HG02870 (cell line): ENCODE measurements at regions not wholly inside any gene's neighbourhood (a gene's known extent, or its start where the extent isn't known, plus 50 kb on each side); places are given as distances from the start of the nearest gene placed in this dataset.

Experiments used
- ATAC-seq: cut with Tn5 transposase; IDR thresholded peaks from one replicate; pipeline ENCODE4 v1.9.1; 2021; ENCODE audit warnings: mild to moderate bottlenecking, moderate library complexity; ENCODE audit not compliant: unreplicated experiment

- ATAC-seq = no peak
These were observed 1131.0 kb downstream of the MAT2B start for GRCh38 chr5:164636456-164636855.

- no peak for ATAC-seq
These were observed 1132.6 kb downstream of the MAT2B start for GRCh38 chr5:164637931-164638521.

GRCh38 chr5:164649266-164649665 is 1143.8 kb downstream of the MAT2B start:
- no peak for ATAC-seq

GRCh38 chr5:164650427-164650826 is 1145.0 kb downstream of the MAT2B start:
- no peak for ATAC-seq

GRCh38 chr5:164651546-164652275 is 1146.3 kb downstream of the MAT2B start:
- no peak for ATAC-seq

GRCh38 chr5:164652276-164652660 is 1146.8 kb downstream of the MAT2B start:
- no peak for ATAC-seq

GRCh38 chr5:164663198-164663989 is 1158.0 kb downstream of the MAT2B start:
- ATAC-seq = no peak

- ATAC-seq = no peak
These were observed 1166.2 kb downstream of the MAT2B start for GRCh38 chr5:164671640-164672039.

GRCh38 chr5:164672205-164672604 is 1166.8 kb downstream of the MAT2B start:
- no peak for ATAC-seq

- ATAC-seq = no peak
These were observed 1167.7 kb downstream of the MAT2B start for GRCh38 chr5:164672931-164673694.

- no peak for ATAC-seq
These were observed 1174.0 kb downstream of the MAT2B start for GRCh38 chr5:164679461-164679860.

- no peak for ATAC-seq
These were observed 1174.8 kb downstream of the MAT2B start for GRCh38 chr5:164680216-164680615.

GRCh38 chr5:164680812-164681520 is 1175.5 kb downstream of the MAT2B start:
- ATAC-seq = no peak

- no peak for ATAC-seq
These were observed 1182.0 kb downstream of the MAT2B start for GRCh38 chr5:164687391-164687790.

- ATAC-seq = no peak
These were observed 1183.0 kb downstream of the MAT2B start for GRCh38 chr5:164688437-164688836.

- ATAC-seq = no peak
These were observed 1203.4 kb downstream of the MAT2B start for GRCh38 chr5:164708831-164709230.

- no peak for ATAC-seq
These were observed 1208.3 kb downstream of the MAT2B start for GRCh38 chr5:164713682-164714081.

- ATAC-seq = no peak
These were observed 1215.7 kb downstream of the MAT2B start for GRCh38 chr5:164721116-164721515.

GRCh38 chr5:164721656-164722055 is 1216.2 kb downstream of the MAT2B start:
- ATAC-seq = no peak

GRCh38 chr5:164722702-164723101 is 1217.3 kb downstream of the MAT2B start:
- no peak for ATAC-seq

- no peak for ATAC-seq
These were observed 1221.6 kb downstream of the MAT2B start for GRCh38 chr5:164727012-164727411.
